Suprapubic skin (tissue), 4 donors: ENCODE measurements at regions not wholly inside any gene's neighbourhood (a gene's known extent, or its start where the extent isn't known, plus 50 kb on each side); places are given as distances from the start of the nearest gene placed in this dataset.

Experiments used
- CTCF ChIP-seq, 2 donors: fragments of 200-600 bp in 1 of 2; fragments of 450-650 bp in 1 of 2; sonication (generic) in 1 of 2; IDR thresholded peaks; one replicate each; pipeline ENCODE4 v1.5.1; 2016 to 2019; ENCODE audit warnings: antibody characterized with exemption in 2 of 2, mild to moderate bottlenecking in 1 of 2, moderate library complexity in 1 of 2
- POLR2A ChIP-seq, 2 donors: fragments of 450-650 bp; IDR thresholded peaks; one replicate each; pipeline ENCODE4 v1.6.1; 2017; ENCODE audit warnings: antibody characterized with exemption in 2 of 2, mild to moderate bottlenecking in 2 of 2, moderate library complexity in 2 of 2
- POLR2AphosphoS5 ChIP-seq, 3 donors: sonication (generic); formaldehyde crosslinking; IDR thresholded peaks; one replicate each; pipeline ENCODE4 v1.6.1; 2017; ENCODE audit warnings: antibody characterized with exemption in 3 of 3

GRCh38 chr11:26830218-26830617 is 108.4 kb upstream of the SLC5A12 start:
- TF ChIP-seq CTCF (IDR thresholded peaks at IDR 0.05) (no peak), POLR2AphosphoS5 (IDR thresholded peaks at IDR 0.05) (no peak), POLR2A (IDR thresholded peaks at IDR 0.05) (no peak)
